GM10248 (cell line): ENCODE measurements at regions not wholly inside any gene's neighbourhood (a gene's known extent, or its start where the extent isn't known, plus 50 kb on each side); places are given as distances from the start of the nearest gene placed in this dataset.

Source experiments
- CTCF ChIA-PET: fragments of 300-600 bp; sonication (Branson Sonifier 250); formaldehyde crosslinking; extraction: SDS; loops from one replicate; lab custom pipeline; 2021; ENCODE audit warnings: antibody characterized with exemption; lab: Yijun Ruan, JAX
- POLR2A ChIA-PET: fragments of 350-650 bp; sonication (Branson Sonifier 250); formaldehyde crosslinking; extraction: SDS; loops from one replicate; lab custom pipeline; 2020; ENCODE audit warnings: antibody characterized with exemption; lab: Yijun Ruan, JAX
- DNase-seq: peaks from one replicate; pipeline ENCODE4 v3.0.0; 2012; ENCODE audit errors: extremely low spot score
- TF ChIP-seq, protein P1 (sequence below): IDR thresholded peaks from 2 replicates; pipeline ENCODE4 v1.5.1; 2012; ENCODE audit warnings: mild to moderate bottlenecking, low read depth; ENCODE audit errors: extremely low read depth, missing control alignments, control extremely low read depth

DNA sequence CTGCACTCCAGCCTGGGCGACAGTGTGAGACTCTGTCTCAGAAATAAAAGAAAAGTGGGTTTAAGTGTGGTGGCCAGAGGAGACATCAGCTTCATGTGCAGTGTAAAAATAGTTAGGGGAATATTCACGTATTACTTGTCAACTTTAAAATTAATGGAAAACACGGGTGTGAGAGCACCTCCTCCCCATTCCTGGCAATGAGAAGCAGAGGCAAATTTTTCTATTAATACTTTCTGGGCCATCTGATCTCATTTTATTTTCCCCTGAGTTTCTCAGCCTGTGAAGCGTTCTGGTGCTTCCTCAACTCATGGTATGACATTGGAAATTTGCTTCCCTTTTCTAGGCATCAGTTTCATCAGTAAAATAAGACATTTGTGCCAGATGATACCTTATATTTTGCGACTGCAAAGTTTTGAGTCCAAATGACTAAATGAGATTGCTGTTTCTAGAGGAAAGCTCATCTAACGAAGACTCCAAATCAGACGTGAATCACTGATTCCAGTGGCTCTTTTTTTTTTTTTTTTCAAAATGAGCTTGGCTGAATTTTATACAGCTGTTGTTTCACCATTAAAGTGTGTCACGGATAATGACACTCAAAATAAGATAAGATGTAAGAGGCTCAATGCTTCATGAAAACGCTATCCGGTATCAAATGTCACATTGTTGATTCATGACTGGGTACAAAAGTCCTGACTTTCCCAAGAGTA, 104.6 kb downstream of the MSX2 start:
- POLR2A ChIA-PET = no interaction called here
- TF ChIP-seq, protein P1, sequence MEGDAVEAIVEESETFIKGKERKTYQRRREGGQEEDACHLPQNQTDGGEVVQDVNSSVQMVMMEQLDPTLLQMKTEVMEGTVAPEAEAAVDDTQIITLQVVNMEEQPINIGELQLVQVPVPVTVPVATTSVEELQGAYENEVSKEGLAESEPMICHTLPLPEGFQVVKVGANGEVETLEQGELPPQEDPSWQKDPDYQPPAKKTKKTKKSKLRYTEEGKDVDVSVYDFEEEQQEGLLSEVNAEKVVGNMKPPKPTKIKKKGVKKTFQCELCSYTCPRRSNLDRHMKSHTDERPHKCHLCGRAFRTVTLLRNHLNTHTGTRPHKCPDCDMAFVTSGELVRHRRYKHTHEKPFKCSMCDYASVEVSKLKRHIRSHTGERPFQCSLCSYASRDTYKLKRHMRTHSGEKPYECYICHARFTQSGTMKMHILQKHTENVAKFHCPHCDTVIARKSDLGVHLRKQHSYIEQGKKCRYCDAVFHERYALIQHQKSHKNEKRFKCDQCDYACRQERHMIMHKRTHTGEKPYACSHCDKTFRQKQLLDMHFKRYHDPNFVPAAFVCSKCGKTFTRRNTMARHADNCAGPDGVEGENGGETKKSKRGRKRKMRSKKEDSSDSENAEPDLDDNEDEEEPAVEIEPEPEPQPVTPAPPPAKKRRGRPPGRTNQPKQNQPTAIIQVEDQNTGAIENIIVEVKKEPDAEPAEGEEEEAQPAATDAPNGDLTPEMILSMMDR = no peak
- DNase-seq = no peak
- CTCF ChIA-PET = no interaction called here

DNA sequence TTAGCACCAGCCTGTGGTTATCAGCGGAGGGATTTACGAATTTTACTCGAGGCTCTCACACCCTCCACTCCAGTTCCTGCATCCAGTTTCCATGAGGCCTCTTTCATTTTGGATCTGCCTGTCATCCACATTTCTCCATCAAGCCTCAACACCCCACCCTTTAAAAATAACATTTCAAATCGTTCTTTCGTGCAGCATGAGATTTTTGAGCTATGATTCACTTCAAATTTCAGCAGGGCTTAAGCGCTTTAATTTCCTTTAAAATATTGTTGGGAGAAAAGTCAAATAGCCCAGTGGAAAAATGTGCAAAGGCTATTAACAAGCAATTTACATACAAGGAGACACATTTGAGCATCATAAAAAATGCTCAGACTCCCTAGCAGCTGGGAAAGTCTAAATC, 103.2 kb downstream of the MSX2 start:
- ChIA-PET POLR2A (no interaction called here), CTCF (no interaction called here)
- DNase-seq = no peak
- TF ChIP-seq, protein P1 = no peak

DNA sequence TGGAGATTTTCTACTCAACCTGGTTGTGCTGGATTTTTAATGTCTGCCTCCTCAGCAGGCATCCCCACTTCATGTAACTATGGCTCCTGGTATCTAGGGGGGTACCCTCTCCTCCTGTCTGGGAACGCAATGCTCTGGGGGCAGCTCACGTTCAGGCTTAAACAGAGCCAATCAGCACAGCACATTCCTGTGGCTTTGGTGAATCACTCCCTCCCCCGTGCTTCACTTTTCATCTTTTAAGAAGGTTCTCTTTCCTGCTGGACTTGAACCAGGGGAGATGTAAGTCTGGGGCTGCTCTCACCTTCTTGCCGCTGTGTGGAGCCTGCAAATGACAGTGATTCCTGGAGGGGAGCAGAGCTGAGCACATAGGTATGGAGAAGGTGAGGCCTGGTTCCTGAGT, 101.2 kb downstream of the MSX2 start:
- ChIA-PET CTCF (no interaction called here), POLR2A (no interaction called here)
- TF ChIP-seq, protein P1 = no peak
- no peak for DNase-seq

DNA sequence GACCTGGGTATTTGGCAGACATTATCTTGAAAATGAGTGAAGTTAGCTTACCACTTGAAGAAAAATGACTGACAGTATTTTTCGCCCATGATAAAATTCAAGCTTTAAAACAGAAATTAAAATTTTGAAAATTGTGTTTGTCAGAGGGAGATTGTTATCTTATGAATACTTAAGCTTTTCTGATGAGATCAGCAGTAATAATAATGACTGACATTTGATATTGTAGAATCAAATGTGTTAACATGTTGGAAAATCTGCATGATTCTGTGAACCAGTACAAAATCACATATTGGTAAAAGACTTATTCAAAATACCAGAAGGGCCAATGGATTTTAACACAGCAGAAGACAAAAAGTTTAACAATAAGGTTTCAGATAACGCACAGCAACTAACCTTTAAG, 94.0 kb downstream of the MSX2 start:
- no peak for DNase-seq
- TF ChIP-seq, protein P1 = no peak
- POLR2A ChIA-PET = no interaction called here
- CTCF ChIA-PET = interaction anchor here (1.2 kb wide), 1 partner anchor 12 kb away, joined by 3 read pairs; no protein-coding TSS in a partner anchor

DNA sequence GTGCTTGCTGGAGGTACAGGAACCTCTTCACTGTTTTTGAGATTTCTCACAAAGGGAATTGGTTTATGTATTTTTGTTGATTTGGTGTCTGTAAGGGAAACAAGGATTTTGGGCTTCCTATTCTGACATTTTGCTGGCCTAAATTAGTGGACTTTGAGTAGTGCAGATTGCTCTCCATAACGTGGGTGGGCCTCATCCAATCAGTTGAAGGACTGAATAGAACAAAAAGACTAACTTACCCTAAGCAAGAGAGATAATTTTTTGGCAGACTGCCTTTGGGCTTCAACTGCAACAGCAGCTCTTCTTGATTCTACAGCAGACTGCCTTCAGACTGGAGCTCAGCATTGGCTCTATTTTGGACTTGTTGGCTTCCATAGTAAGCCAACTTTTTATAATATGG, 93.2 kb downstream of the MSX2 start:
- ChIA-PET CTCF (interaction anchor here (1.2 kb wide), 1 partner anchor 11 kb away, joined by 3 read pairs; no protein-coding TSS in a partner anchor), POLR2A (interaction anchor here (0.6 kb wide), 1 partner anchor 840 kb away, joined by 5 read pairs; no protein-coding TSS in a partner anchor)
- no peak for DNase-seq
- TF ChIP-seq, protein P1 = no peak

DNA sequence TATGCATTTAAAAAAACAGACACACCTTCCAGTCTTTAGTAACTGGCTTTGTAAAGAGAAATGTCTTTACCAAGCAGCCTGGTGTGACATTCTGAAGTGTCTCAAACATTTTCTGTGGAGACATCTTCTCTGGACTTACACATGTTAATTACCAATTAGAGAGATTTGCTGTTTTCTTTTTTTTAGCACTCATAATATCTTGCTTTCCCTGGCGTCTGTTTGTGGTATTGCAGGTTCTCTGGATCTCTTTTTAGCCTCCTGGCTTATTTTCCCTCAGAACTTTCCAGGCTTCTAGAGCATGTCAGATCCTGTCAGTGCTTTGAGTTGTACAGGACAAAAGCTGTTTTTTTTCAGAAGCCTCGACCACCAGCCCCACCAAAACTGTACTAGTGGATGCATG, 92.5 kb downstream of the MSX2 start:
- POLR2A ChIA-PET = no interaction called here
- CTCF ChIA-PET = no interaction called here
- TF ChIP-seq, protein P1 = no peak
- no peak for DNase-seq
